Right cardiac atrium (tissue), 5 donors: ENCODE measurements at regions not wholly inside any gene's neighbourhood (a gene's known extent, or its start where the extent isn't known, plus 50 kb on each side); places are given as distances from the start of the nearest gene placed in this dataset.
A peak's percentile ranks its signal among the peaks of the same experiment; 100 is the strongest.

Experiments
- ATAC-seq, 2 donors: fragments of 200-7000 bp; cut with Tn5 transposase; one replicate each; pipeline versions ENCODE4 v1.8.0 to v1.9.1; 2020; ENCODE audit warnings: moderate library complexity in 2 of 2, mild to moderate bottlenecking in 1 of 2
- DNase-seq, 3 donors: peaks; one replicate each; pipeline ENCODE4 v3.0.0-alpha.2; 2020
- H3K27ac ChIP-seq: one replicate; pipeline ENCODE4 v1.5.1; 2013; ENCODE audit warnings: mild to moderate bottlenecking, low read length, control low read depth, moderate library complexity
- H3K27me3 ChIP-seq: one replicate; pipeline ENCODE4 v1.6.1; 2013; ENCODE audit not compliant: control insufficient read depth, insufficient read depth
- H3K4me1 ChIP-seq: one replicate; pipeline ENCODE4 v1.6.1; 2013; ENCODE audit warnings: low read length; ENCODE audit not compliant: control insufficient read depth, insufficient read depth
- H3K4me3 ChIP-seq: one replicate; pipeline ENCODE4 v1.5.1; 2013; ENCODE audit warnings: low read length, control low read depth
- H3K9me3 ChIP-seq: one replicate; pipeline ENCODE4 v1.6.1; 2013; ENCODE audit warnings: low read length; ENCODE audit not compliant: control insufficient read depth
- WGBS: extraction: QIAGEN DNeasy Blood & Tissue Kit; methylation state at CpG from one replicate; pipeline ENCODE4 v1.1.7; 2013; 5-methylcytosine and 5-hydroxymethylcytosine counted together
- intact Hi-C, 4 donors: fragments of 100-400 bp; cut with DNase I; formaldehyde crosslinking; loops; one replicate each; pipeline versions ENCODE4 v1.11.0 to v1.14.0; 2022 to 2023
- donor health status: healthy with polysubstance abuse.
- donor health status: DM: no; HTN: yes; CAD: no.
- donor health status: DM: no; HTN: no; CAD: no.
- donor health status: DM: no; HTN: yes; CAD: no; lungs with severe emphysema.
- donor health status: DM: yes; HTN: yes; CAD: no.

DNA sequence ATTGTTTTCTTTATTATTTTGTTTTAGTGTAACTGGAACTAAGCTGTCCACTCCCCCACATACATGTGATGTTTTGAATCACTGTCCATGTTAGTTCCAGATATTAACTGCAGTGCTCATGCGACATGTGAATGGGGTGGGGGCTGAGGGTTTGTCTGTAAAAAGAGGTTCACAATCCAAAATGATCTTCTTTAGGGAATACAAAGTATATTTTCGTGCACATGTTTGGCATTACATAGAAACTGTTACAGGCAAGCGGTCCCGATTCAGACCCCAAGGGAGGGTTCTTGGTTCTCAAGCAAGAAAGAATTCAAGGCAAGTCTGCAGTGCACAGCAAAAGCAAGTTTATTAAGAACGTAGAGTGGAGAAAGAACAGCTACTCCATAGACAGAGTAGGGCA is 296.5 kb upstream of the CLNK start:
- ATAC-seq (no peak), DNase-seq (no peak)
- Histone ChIP-seq H3K27ac (no peak overlapping the region), H3K4me3 (no peak overlapping the region), H3K9me3 (no peaks in the 10 kb centered on the region), H3K27me3 (no peaks in the 10 kb centered on the region), H3K4me1 (no peaks in the 10 kb centered on the region)
- intact Hi-C loops = no loop called here
- WGBS = 56% methylated on average over 5 of the region's 5 CpGs

DNA sequence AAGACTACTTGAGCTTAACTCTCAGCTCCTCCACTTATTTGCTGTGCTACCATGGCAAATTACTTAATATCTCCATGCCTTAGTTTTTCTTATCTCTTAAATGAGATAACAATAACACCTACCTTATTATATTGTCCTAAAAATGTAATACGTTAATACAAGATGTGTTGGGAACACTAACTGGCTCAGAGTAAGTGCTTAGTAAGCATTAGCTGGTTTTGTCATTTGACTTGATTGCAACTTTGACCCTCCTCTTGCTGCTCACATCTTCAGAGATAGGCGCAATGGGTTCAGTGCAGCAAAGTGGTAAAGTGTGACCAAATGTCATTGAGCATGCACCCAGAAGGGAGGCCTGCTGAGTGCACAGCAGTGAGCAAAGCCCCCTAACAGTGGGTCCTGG is 294.5 kb upstream of the CLNK start:
- Histone ChIP-seq H3K27me3 (no peaks in the 10 kb centered on the region), H3K4me3 (no peak overlapping the region), H3K9me3 (no peaks in the 10 kb centered on the region), H3K27ac (no peak overlapping the region), H3K4me1 (no peaks in the 10 kb centered on the region)
- DNase-seq (no peak), ATAC-seq (no peak)
- intact Hi-C loops = no loop called here
- WGBS = 82% methylated on average over 2 of the region's 2 CpGs

DNA sequence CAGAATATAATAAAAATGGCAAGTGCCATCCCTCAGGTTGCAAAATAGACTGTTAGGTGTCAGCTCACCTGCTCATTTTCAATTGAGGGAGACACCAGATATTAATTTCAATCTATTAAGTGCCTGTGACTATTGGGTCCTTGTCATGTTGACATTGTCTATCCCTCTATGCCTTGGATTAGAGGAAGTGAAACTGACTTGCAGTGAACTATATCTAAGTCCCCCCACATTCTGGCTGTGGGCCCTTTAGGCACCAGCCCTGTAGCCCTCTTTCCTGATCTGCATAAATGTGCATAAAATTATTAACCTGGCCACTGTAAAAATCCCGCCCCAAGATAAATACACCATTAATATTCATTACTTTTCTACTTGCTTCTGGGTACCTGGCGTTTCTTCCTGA is 293.0 kb upstream of the CLNK start:
- H3K4me3 ChIP-seq = no peak overlapping the region

GRCh38 chr4:10974371-10974770 is 289.8 kb upstream of the CLNK start:
- Histone ChIP-seq H3K4me1 (no peaks in the 10 kb centered on the region), H3K4me3 (no peak overlapping the region), H3K27me3 (no peaks in the 10 kb centered on the region), H3K9me3 (no peaks in the 10 kb centered on the region), H3K27ac (no peak overlapping the region)
- ATAC-seq (no peak), DNase-seq (no peak)
- WGBS = 94% methylated on average over 9 of the region's 9 CpGs
- intact Hi-C loops = no loop called here

More for the DNA sequence above, 293.0 kb upstream of the CLNK start:
- H3K27me3 ChIP-seq = no peaks in the 10 kb centered on the region
- no peaks in the 10 kb centered on the region for H3K9me3 ChIP-seq
- no peaks in the 10 kb centered on the region for H3K4me1 ChIP-seq
- WGBS = 84% methylated on average over 2 of the region's 2 CpGs
- DNase-seq = no peak
- no peak overlapping the region for H3K27ac ChIP-seq
- intact Hi-C loops = no loop called here
- ATAC-seq = no peak

- Histone ChIP-seq H3K27me3 (no peaks in the 10 kb centered on the region), H3K4me3 (no peak overlapping the region), H3K9me3 (no peaks in the 10 kb centered on the region), H3K27ac (no peak overlapping the region), H3K4me1 (no peaks in the 10 kb centered on the region)
- intact Hi-C loops = no loop called here
- 69% methylated on average over 3 of the region's 3 CpGs for WGBS
- ATAC-seq (no peak), DNase-seq (no peak)
These were observed 289.1 kb upstream of the CLNK start for GRCh38 chr4:10973686-10974085.

DNA sequence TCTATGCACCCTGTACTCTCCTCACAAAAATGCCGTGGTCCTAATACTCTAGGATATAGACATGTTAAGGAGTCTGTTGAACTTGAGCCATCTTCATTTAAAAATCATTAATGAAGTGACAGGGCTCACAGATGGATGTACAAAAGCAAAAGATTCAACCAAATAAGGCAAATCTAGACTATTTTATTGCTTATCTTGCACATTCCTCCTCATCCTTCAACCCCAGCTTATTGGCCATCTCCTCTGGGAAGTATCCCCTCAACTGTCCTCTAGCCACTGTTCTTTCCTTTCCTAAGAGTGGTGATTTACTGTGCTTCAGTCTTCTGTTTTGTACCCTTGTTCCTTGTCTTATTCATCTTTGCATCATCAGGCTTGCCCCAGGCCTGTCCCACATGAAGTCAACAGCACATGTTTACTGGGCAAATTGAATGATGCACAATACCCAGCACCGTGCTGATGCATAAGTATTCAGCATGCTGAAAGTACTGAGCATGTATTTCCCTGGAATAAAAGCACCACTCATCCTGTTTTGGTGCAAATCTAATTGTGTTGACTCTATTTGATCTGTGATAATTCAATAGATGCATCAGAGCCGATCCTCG is 287.3 kb upstream of the CLNK start:
- no peak for ATAC-seq
- H3K27me3 ChIP-seq = no peaks in the 10 kb centered on the region
- DNase-seq = no peak
- H3K4me1 ChIP-seq = no peaks in the 10 kb centered on the region
- no peaks in the 10 kb centered on the region for H3K9me3 ChIP-seq
- 79% methylated on average over 4 of the region's 4 CpGs for WGBS
- H3K4me3 ChIP-seq = no peak overlapping the region
- H3K27ac ChIP-seq = no peak overlapping the region
- intact Hi-C loops = no loop called here

DNA sequence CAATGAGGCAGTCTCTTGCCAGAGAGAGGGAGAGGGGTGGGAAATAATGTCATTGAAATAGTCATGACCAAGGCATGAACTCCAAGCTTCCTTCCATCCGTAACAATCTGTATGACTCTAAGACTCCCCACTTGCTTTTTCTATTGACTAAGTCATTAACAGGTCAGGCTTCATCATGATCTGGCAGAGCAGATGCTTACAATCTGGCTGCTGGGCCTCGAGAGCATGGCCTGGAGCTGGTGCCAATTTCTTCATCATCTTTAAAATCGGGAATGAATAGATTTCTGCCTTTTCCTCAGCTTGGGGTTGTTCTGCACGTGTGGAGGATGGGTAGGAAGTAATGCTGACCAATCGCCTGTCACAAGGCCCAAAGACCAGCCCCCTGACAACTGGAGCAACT is 280.6 kb upstream of the CLNK start:
- WGBS = 62% methylated on average over 5 of the region's 5 CpGs

DNA sequence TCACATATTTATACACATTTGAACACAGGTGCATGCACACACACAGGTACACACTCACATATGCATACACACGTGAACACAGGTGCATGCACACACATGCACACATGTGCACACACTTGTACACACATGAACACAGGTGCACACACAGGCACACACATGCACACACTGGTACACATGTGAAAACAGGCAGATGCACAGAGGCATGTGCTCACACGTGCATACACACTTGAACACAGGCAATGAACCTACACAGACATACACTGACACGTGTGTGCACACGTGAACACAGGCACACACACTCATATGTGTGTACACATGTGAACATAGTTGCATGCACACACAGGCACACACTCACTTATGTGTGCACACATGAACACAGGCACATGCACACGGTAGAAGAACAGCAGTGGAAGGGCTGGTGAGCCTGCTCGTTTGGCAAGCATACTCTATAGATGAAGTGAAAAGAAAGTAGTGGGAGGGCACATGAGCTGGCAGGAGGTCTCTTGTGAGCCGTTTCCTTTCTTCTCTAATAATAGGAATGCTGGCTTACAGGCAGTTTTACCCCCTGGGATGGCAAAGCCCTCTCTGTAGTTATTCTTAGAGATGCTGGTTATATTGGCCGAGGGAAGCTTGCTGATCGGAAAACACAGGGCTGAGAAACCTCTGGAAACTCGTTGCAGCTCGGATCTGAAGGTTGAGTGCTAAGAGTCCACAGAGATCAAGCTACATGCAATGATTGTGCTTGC is 279.6 kb upstream of the CLNK start:
- no peaks in the 10 kb centered on the region for H3K4me1 ChIP-seq
- DNase-seq (no peak), ATAC-seq (peak in 1 of 2 donors; percentile 24)
- no peaks in the 10 kb centered on the region for H3K9me3 ChIP-seq
- WGBS = 68% methylated on average over 11 of the region's 11 CpGs
- H3K27me3 ChIP-seq = no peaks in the 10 kb centered on the region
- no peak overlapping the region for H3K27ac ChIP-seq
- no peak overlapping the region for H3K4me3 ChIP-seq
- intact Hi-C loops = no loop called here

More for the DNA sequence above, 280.6 kb upstream of the CLNK start:
- Histone ChIP-seq H3K27me3 (no peaks in the 10 kb centered on the region), H3K4me1 (no peaks in the 10 kb centered on the region), H3K27ac (no peak overlapping the region), H3K9me3 (no peaks in the 10 kb centered on the region), H3K4me3 (no peak overlapping the region)
- ATAC-seq (no peak), DNase-seq (no peak)
- intact Hi-C loops = no loop called here

- intact Hi-C loops = no loop called here
- Histone ChIP-seq H3K27ac (no peak overlapping the region), H3K27me3 (no peaks in the 10 kb centered on the region), H3K4me1 (no peaks in the 10 kb centered on the region), H3K4me3 (no peak overlapping the region), H3K9me3 (no peaks in the 10 kb centered on the region)
- DNase-seq (no peak), ATAC-seq (no peak)
- 87% methylated on average over 5 of the region's 5 CpGs for WGBS
These were observed 278.7 kb upstream of the CLNK start for GRCh38 chr4:10963241-10963640.

GRCh38 chr4:10962246-10962645 is 277.7 kb upstream of the CLNK start:
- Histone ChIP-seq H3K27ac (no peak overlapping the region), H3K4me3 (no peak overlapping the region), H3K9me3 (no peaks in the 10 kb centered on the region), H3K27me3 (no peaks in the 10 kb centered on the region), H3K4me1 (no peaks in the 10 kb centered on the region)
- 45% methylated on average over 1 of the region's 1 CpG for WGBS
- no peak for ATAC-seq
- DNase-seq = no peak
- intact Hi-C loops = no loop called here

DNA sequence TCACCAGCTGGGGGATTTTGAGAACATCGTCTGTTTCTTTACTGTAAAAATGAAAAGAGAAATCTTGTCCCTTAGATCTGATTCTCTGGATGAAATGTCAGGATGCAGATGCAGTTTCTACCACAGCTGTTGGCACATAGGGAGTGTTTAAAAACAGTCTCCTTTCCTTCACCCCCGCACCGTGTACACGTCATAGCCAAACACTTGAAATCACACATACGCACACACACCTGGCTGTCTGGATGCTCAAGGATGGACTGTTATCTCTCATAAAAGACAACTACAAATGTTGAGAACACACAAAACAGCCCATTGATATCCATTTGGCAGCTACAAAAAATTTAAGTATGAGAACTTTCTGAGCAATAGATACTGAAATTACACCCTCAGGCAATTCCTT is 275.8 kb upstream of the CLNK start:
- H3K4me1 ChIP-seq = no peaks in the 10 kb centered on the region
- H3K4me3 ChIP-seq = no peak overlapping the region
- ATAC-seq = no peak
- no peak for DNase-seq
- no peaks in the 10 kb centered on the region for H3K27me3 ChIP-seq
- intact Hi-C loops = no loop called here
- WGBS = 62% methylated on average over 5 of the region's 5 CpGs
- H3K27ac ChIP-seq = no peak overlapping the region
- no peaks in the 10 kb centered on the region for H3K9me3 ChIP-seq

DNA sequence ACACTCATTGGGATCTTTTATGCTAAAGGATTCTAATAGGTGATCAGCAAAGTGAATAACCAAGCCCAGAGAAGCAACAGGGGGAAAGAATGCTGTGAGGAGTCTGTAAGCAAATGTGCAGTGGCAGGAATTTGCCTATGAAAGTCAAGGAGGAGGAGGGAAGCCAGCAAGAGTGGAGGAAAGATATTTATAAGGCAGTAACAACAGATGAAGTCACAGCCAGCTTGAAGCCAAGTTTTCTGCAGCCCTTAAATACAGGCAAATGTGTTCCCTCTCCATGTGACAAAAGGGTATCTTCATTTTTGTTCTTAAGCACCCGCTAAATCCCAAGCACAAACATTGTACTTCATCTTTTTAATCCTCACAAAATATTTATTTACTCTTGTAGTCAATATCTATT is 275.0 kb upstream of the CLNK start:
- H3K4me1 ChIP-seq = no peaks in the 10 kb centered on the region
- H3K9me3 ChIP-seq = no peaks in the 10 kb centered on the region
- no peaks in the 10 kb centered on the region for H3K27me3 ChIP-seq
- no peak for ATAC-seq
- DNase-seq = no peak
- 47% methylated on average over 1 of the region's 1 CpG for WGBS
- H3K4me3 ChIP-seq = no peak overlapping the region
- H3K27ac ChIP-seq = no peak overlapping the region
- intact Hi-C loops = no loop called here
